Gastrocnemius medialis (tissue), 4 donors: ENCODE measurements at regions not wholly inside any gene's neighbourhood (a gene's known extent, or its start where the extent isn't known, plus 50 kb on each side); places are given as distances from the start of the nearest gene placed in this dataset.

Experiments
- ATAC-seq, 2 donors: fragments of 150-250 bp; one replicate each; pipeline ENCODE4 v1.9.1; 2016
- DNase-seq, 2 donors: peaks; one replicate each; pipeline ENCODE4 v3.0.0-alpha.2; 2019
- H3K27ac ChIP-seq, 4 donors: fragments of 200-600 bp; sonication (generic); 1 replicate in 1 of 4; 2 replicates in 3 of 4; pipeline ENCODE4 v1.5.1; 2016 to 2018; ENCODE audit warnings: mild to moderate bottlenecking in 2 of 4, moderate library complexity in 1 of 4
- H3K27me3 ChIP-seq, 3 donors: fragments of 200-600 bp; sonication (generic) in 2 of 3; 1 replicate in 1 of 3; 2 replicates in 2 of 3; pipeline versions ENCODE4 v1.5.1 to v1.6.0; 2016 to 2019; ENCODE audit warnings: mild to moderate bottlenecking in 1 of 3, moderate library complexity in 1 of 3
- H3K36me3 ChIP-seq, 2 donors: fragments of 200-600 bp; sonication (generic) in 1 of 2; one replicate each; pipeline ENCODE4 v1.5.1; 2017 to 2018
- H3K4me1 ChIP-seq, 2 donors: fragments of 200-600 bp; sonication (generic) in 1 of 2; one replicate each; pipeline ENCODE4 v1.5.1; 2016 to 2017; ENCODE audit warnings: mild to moderate bottlenecking in 2 of 2
- H3K4me3 ChIP-seq, 4 donors: fragments of 200-600 bp; sonication (generic) in 3 of 4; 1 replicate in 1 of 4; 2 replicates in 3 of 4; pipeline ENCODE4 v1.5.1; 2016 to 2019; ENCODE audit warnings: mild to moderate bottlenecking in 2 of 4
- H3K9me3 ChIP-seq, 3 donors: fragments of 200-600 bp; sonication (generic) in 2 of 3; 1 replicate in 1 of 3; 2 replicates in 2 of 3; pipeline ENCODE4 v1.5.1; 2016 to 2019
- POLR2A ChIP-seq, 2 donors: fragments of 450-650 bp; IDR thresholded peaks; one replicate each; pipeline ENCODE4 v1.6.1; 2017; ENCODE audit warnings: antibody characterized with exemption in 2 of 2, mild to moderate bottlenecking in 2 of 2, moderate library complexity in 2 of 2
- in situ Hi-C, 4 donors: fragments of 200-750 bp; cut with MboI; loops; one replicate each; pipeline versions ENCODE4 v1.15.0 to v1.8.0; 2017; ENCODE audit warnings: low sequenced_read_pairs in 4 of 4
- intact Hi-C: fragments of 100-400 bp; cut with DNase I; formaldehyde crosslinking; loops from one replicate; pipeline ENCODE4 v1.15.1; 2023; ENCODE audit warnings: low total_unique reads
- TF ChIP-seq, protein P1 (sequence below), 5 experiments: fragments of 450-650 bp in 3 of 5; fragments of 200-600 bp in 2 of 5; sonication (generic) in 2 of 5; IDR thresholded peaks in 4 of 5; conservative IDR thresholded peaks in 1 of 5; 1 replicate in 4 of 5; 2 replicates in 1 of 5; pipeline ENCODE4 v1.5.1; 2016 to 2019; ENCODE audit warnings: antibody characterized with exemption in 5 of 5, mild to moderate bottlenecking in 3 of 5, moderate library complexity in 3 of 5

GRCh38 chr6:62523630-62524029 is 237.6 kb upstream of the KHDRBS2 start:
- H3K4me1 ChIP-seq, result no peaks in the 10 kb centered on the region
- H3K27me3 ChIP-seq, result no peaks in the 10 kb centered on the region
- intact Hi-C loops, result no loop called here
- H3K4me3 ChIP-seq, result no peak overlapping the region
- no peaks in the 10 kb centered on the region for H3K36me3 ChIP-seq
- H3K27ac ChIP-seq, result no peak overlapping the region
- in situ Hi-C loops, result no loop called here
- ATAC-seq (no peak), DNase-seq (no peak)
- H3K9me3 ChIP-seq, result no peaks in the 10 kb centered on the region
- TF ChIP-seq POLR2A (IDR thresholded peaks at IDR 0.05), result no peak
- TF ChIP-seq, protein P1, sequence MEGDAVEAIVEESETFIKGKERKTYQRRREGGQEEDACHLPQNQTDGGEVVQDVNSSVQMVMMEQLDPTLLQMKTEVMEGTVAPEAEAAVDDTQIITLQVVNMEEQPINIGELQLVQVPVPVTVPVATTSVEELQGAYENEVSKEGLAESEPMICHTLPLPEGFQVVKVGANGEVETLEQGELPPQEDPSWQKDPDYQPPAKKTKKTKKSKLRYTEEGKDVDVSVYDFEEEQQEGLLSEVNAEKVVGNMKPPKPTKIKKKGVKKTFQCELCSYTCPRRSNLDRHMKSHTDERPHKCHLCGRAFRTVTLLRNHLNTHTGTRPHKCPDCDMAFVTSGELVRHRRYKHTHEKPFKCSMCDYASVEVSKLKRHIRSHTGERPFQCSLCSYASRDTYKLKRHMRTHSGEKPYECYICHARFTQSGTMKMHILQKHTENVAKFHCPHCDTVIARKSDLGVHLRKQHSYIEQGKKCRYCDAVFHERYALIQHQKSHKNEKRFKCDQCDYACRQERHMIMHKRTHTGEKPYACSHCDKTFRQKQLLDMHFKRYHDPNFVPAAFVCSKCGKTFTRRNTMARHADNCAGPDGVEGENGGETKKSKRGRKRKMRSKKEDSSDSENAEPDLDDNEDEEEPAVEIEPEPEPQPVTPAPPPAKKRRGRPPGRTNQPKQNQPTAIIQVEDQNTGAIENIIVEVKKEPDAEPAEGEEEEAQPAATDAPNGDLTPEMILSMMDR (IDR thresholded peaks at IDR 0.05 in 4 of 5, conservative IDR thresholded peaks at IDR 0.05 in 1 of 5), result no peak

GRCh38 chr6:62519574-62519973 is 233.5 kb upstream of the KHDRBS2 start:
- Histone ChIP-seq H3K4me1 (no peaks in the 10 kb centered on the region), H3K36me3 (no peaks in the 10 kb centered on the region), H3K27me3 (no peaks in the 10 kb centered on the region), H3K9me3 (no peaks in the 10 kb centered on the region), H3K4me3 (no peak overlapping the region), H3K27ac (no peak overlapping the region)
- intact Hi-C loops (no loop called here), in situ Hi-C loops (no loop called here)
- TF ChIP-seq POLR2A (IDR thresholded peaks at IDR 0.05), result no peak
- TF ChIP-seq, protein P1 (IDR thresholded peaks at IDR 0.05 in 4 of 5, conservative IDR thresholded peaks at IDR 0.05 in 1 of 5), result no peak
- DNase-seq (no peak), ATAC-seq (no peak)

GRCh38 chr6:62516291-62517141 is 230.5 kb upstream of the KHDRBS2 start:
- H3K9me3 ChIP-seq, result no peaks in the 10 kb centered on the region
- TF ChIP-seq, protein P1 (IDR thresholded peaks at IDR 0.05 in 4 of 5, conservative IDR thresholded peaks at IDR 0.05 in 1 of 5), result no peak
- no peak for TF ChIP-seq POLR2A (IDR thresholded peaks at IDR 0.05)
- no peak overlapping the region for H3K27ac ChIP-seq
- no peaks in the 10 kb centered on the region for H3K27me3 ChIP-seq
- H3K36me3 ChIP-seq, result no peaks in the 10 kb centered on the region
- intact Hi-C loops, result no loop called here
- no peaks in the 10 kb centered on the region for H3K4me1 ChIP-seq
- no peak for ATAC-seq
- no peak overlapping the region for H3K4me3 ChIP-seq
- no peak for DNase-seq
- in situ Hi-C loops, result no loop called here

GRCh38 chr6:62492192-62492822 is 206.3 kb upstream of the KHDRBS2 start:
- Histone ChIP-seq H3K4me1 (no peaks in the 10 kb centered on the region), H3K9me3 (no peaks in the 10 kb centered on the region), H3K36me3 (no peaks in the 10 kb centered on the region), H3K27ac (no peak overlapping the region), H3K4me3 (no peak overlapping the region), H3K27me3 (no peaks in the 10 kb centered on the region)
- intact Hi-C loops, result no loop called here
- no peak for ATAC-seq
- no peak for DNase-seq
- no peak for TF ChIP-seq POLR2A (IDR thresholded peaks at IDR 0.05)
- TF ChIP-seq, protein P1 (IDR thresholded peaks at IDR 0.05 in 4 of 5, conservative IDR thresholded peaks at IDR 0.05 in 1 of 5), result no peak
- in situ Hi-C loops, result no loop called here
